Astrocyte of the spinal cord (primary cell): ENCODE measurements at regions not wholly inside any gene's neighbourhood (a gene's known extent, or its start where the extent isn't known, plus 50 kb on each side); places are given as distances from the start of the nearest gene placed in this dataset.

Source experiments
- DNase-seq: peaks from one replicate; pipeline ENCODE4 v3.0.0; 2011; ENCODE audit warnings: low read depth, low spot score
- H3K4me3 ChIP-seq: 2 replicates; pipeline ENCODE4 v1.5.1; 2011; ENCODE audit warnings: low read depth, mild to moderate bottlenecking, low read length, moderate library complexity
- CTCF ChIP-seq: IDR thresholded peaks from 2 replicates; pipeline ENCODE4 v1.5.1; 2012; ENCODE audit warnings: low read depth, mild to moderate bottlenecking, low read length, inconsistent platforms
- in situ Hi-C: cut with HindIII; loops from 2 replicates; pipeline ENCODE4 v1.10.0; 2017; ENCODE audit warnings: low sequenced_read_pairs

GRCh38 chr3:73866846-73867245 lies 242.1 kb upstream of the PDZRN3 start:
- no peak for DNase-seq
- no peak for TF ChIP-seq CTCF
- in situ Hi-C loops: no loop called here
- H3K4me3 ChIP-seq: no peak overlapping the region

- in situ Hi-C loops: no loop called here
- H3K4me3 ChIP-seq: no peak overlapping the region
- TF ChIP-seq CTCF: no peak
- DNase-seq: no peak
Observed at GRCh38 chr3:73863546-73864079, 238.9 kb upstream of the PDZRN3 start.

GRCh38 chr3:73855813-73856212 lies 231.1 kb upstream of the PDZRN3 start:
- in situ Hi-C loops: no loop called here
- DNase-seq: no peak
- H3K4me3 ChIP-seq: no peak overlapping the region
- TF ChIP-seq CTCF: no peak

GRCh38 chr3:73848173-73848906 lies 223.6 kb upstream of the PDZRN3 start:
- no peak overlapping the region for H3K4me3 ChIP-seq
- peak; percentile 49 for DNase-seq
- peak; percentile 73 for TF ChIP-seq CTCF
- in situ Hi-C loops: no loop called here

GRCh38 chr3:73846951-73847350 lies 222.2 kb upstream of the PDZRN3 start:
- no peak overlapping the region for H3K4me3 ChIP-seq
- no peak for TF ChIP-seq CTCF
- DNase-seq: no peak
- in situ Hi-C loops: no loop called here

GRCh38 chr3:73839032-73839431 lies 214.3 kb upstream of the PDZRN3 start:
- H3K4me3 ChIP-seq: no peak overlapping the region
- TF ChIP-seq CTCF: no peak
- DNase-seq: no peak
- in situ Hi-C loops: no loop called here
